Stimulated activated naive CD8-positive, alpha-beta T cell treated with anti-CD3 and anti-CD28 coated beads, Interleukin-15, Interleukin-2, amounts not matched to agents 100 ng/mL and 50 ng/mL, for 24 hours (primary cell): ENCODE measurements at regions not wholly inside any gene's neighbourhood (a gene's known extent, or its start where the extent isn't known, plus 50 kb on each side); places are given as distances from the start of the nearest gene placed in this dataset.

Experiments
- H3K27ac Mint-ChIP-seq: one replicate; pipeline ENCODE4 v1.8.0; 2021; ENCODE audit warnings: mild to moderate bottlenecking, mixed read lengths
- H3K27me3 Mint-ChIP-seq: one replicate; pipeline ENCODE4 v1.8.0; 2021; ENCODE audit warnings: mixed read lengths
- H3K36me3 Mint-ChIP-seq: one replicate; pipeline ENCODE4 v1.8.0; 2021; ENCODE audit warnings: low read depth, mixed read lengths
- H3K4me1 Mint-ChIP-seq: one replicate; pipeline ENCODE4 v1.8.0; 2021; ENCODE audit warnings: low read depth, mixed read lengths
- H3K4me3 Mint-ChIP-seq: one replicate; pipeline ENCODE4 v1.8.0; 2021; ENCODE audit warnings: mild to moderate bottlenecking, mixed read lengths
- H3K9me3 Mint-ChIP-seq: one replicate; pipeline ENCODE4 v1.8.0; 2021; ENCODE audit warnings: mixed read lengths

GRCh38 chr4:130210864-130211263 lies 1114.9 kb downstream of the C4orf33 start:
- H3K4me3 Mint-ChIP-seq, result no peak overlapping the region
- no peaks in the 10 kb centered on the region for H3K27me3 Mint-ChIP-seq
- H3K4me1 Mint-ChIP-seq, result no peaks in the 10 kb centered on the region
- no peaks in the 10 kb centered on the region for H3K36me3 Mint-ChIP-seq
- H3K9me3 Mint-ChIP-seq, result no peaks in the 10 kb centered on the region
- H3K27ac Mint-ChIP-seq, result no peak overlapping the region

- Mint-ChIP-seq H3K36me3 (no peaks in the 10 kb centered on the region), H3K4me1 (no peaks in the 10 kb centered on the region), H3K27me3 (no peaks in the 10 kb centered on the region), H3K9me3 (no peaks in the 10 kb centered on the region), H3K4me3 (no peak overlapping the region), H3K27ac (no peak overlapping the region)
These were observed 1118.3 kb downstream of the C4orf33 start for GRCh38 chr4:130214268-130214667.

GRCh38 chr4:130233377-130234047 lies 1137.6 kb downstream of the C4orf33 start:
- H3K4me3 Mint-ChIP-seq, result no peak overlapping the region
- H3K36me3 Mint-ChIP-seq, result no peaks in the 10 kb centered on the region
- H3K27me3 Mint-ChIP-seq, result no peaks in the 10 kb centered on the region
- H3K9me3 Mint-ChIP-seq, result peaks cover 12% of the 10 kb centered on the region
- H3K27ac Mint-ChIP-seq, result peak overlapping the region; percentile 34
- H3K4me1 Mint-ChIP-seq, result peaks cover 5% of the 10 kb centered on the region

GRCh38 chr4:130238121-130238520 lies 1142.2 kb downstream of the C4orf33 start:
- no peaks in the 10 kb centered on the region for H3K36me3 Mint-ChIP-seq
- H3K4me1 Mint-ChIP-seq, result peaks cover 5% of the 10 kb centered on the region
- no peak overlapping the region for H3K27ac Mint-ChIP-seq
- peaks cover 9% of the 10 kb centered on the region for H3K9me3 Mint-ChIP-seq
- H3K27me3 Mint-ChIP-seq, result no peaks in the 10 kb centered on the region
- no peak overlapping the region for H3K4me3 Mint-ChIP-seq

GRCh38 chr4:130249002-130249401 lies 1153.0 kb downstream of the C4orf33 start:
- Mint-ChIP-seq H3K4me3 (no peak overlapping the region), H3K27ac (no peak overlapping the region), H3K9me3 (peaks cover 4% of the 10 kb centered on the region), H3K27me3 (no peaks in the 10 kb centered on the region), H3K4me1 (no peaks in the 10 kb centered on the region), H3K36me3 (no peaks in the 10 kb centered on the region)

GRCh38 chr4:130257271-130257670 lies 1161.3 kb downstream of the C4orf33 start:
- H3K27me3 Mint-ChIP-seq, result no peaks in the 10 kb centered on the region
- no peaks in the 10 kb centered on the region for H3K36me3 Mint-ChIP-seq
- H3K9me3 Mint-ChIP-seq, result no peaks in the 10 kb centered on the region
- H3K27ac Mint-ChIP-seq, result no peak overlapping the region
- no peak overlapping the region for H3K4me3 Mint-ChIP-seq
- no peaks in the 10 kb centered on the region for H3K4me1 Mint-ChIP-seq

GRCh38 chr4:130266814-130267213 lies 1170.9 kb downstream of the C4orf33 start:
- Mint-ChIP-seq H3K27me3 (no peaks in the 10 kb centered on the region), H3K4me1 (no peaks in the 10 kb centered on the region), H3K27ac (no peak overlapping the region), H3K9me3 (peaks cover 10% of the 10 kb centered on the region), H3K4me3 (no peak overlapping the region), H3K36me3 (no peaks in the 10 kb centered on the region)

- no peaks in the 10 kb centered on the region for H3K27me3 Mint-ChIP-seq
- H3K27ac Mint-ChIP-seq, result no peak overlapping the region
- no peaks in the 10 kb centered on the region for H3K36me3 Mint-ChIP-seq
- peaks cover 10% of the 10 kb centered on the region for H3K9me3 Mint-ChIP-seq
- H3K4me3 Mint-ChIP-seq, result no peak overlapping the region
- H3K4me1 Mint-ChIP-seq, result no peaks in the 10 kb centered on the region
These were observed 1192.6 kb downstream of the C4orf33 start for GRCh38 chr4:130288576-130288975.

GRCh38 chr4:130293692-130294091 lies 1197.7 kb downstream of the C4orf33 start:
- Mint-ChIP-seq H3K27ac (no peak overlapping the region), H3K4me3 (no peak overlapping the region), H3K4me1 (no peaks in the 10 kb centered on the region), H3K9me3 (peaks cover 7% of the 10 kb centered on the region), H3K27me3 (no peaks in the 10 kb centered on the region), H3K36me3 (no peaks in the 10 kb centered on the region)

GRCh38 chr4:130296448-130296847 lies 1200.5 kb downstream of the C4orf33 start:
- H3K4me3 Mint-ChIP-seq, result no peak overlapping the region
- no peaks in the 10 kb centered on the region for H3K27me3 Mint-ChIP-seq
- H3K4me1 Mint-ChIP-seq, result no peaks in the 10 kb centered on the region
- H3K9me3 Mint-ChIP-seq, result peaks cover 17% of the 10 kb centered on the region
- no peaks in the 10 kb centered on the region for H3K36me3 Mint-ChIP-seq
- no peak overlapping the region for H3K27ac Mint-ChIP-seq

GRCh38 chr4:130306566-130306965 lies 1210.6 kb downstream of the C4orf33 start:
- no peak overlapping the region for H3K27ac Mint-ChIP-seq
- H3K4me3 Mint-ChIP-seq, result no peak overlapping the region
- peaks cover 5% of the 10 kb centered on the region for H3K9me3 Mint-ChIP-seq
- H3K27me3 Mint-ChIP-seq, result no peaks in the 10 kb centered on the region
- no peaks in the 10 kb centered on the region for H3K4me1 Mint-ChIP-seq
- no peaks in the 10 kb centered on the region for H3K36me3 Mint-ChIP-seq

- H3K4me1 Mint-ChIP-seq, result no peaks in the 10 kb centered on the region
- no peaks in the 10 kb centered on the region for H3K27me3 Mint-ChIP-seq
- no peak overlapping the region for H3K27ac Mint-ChIP-seq
- no peak overlapping the region for H3K4me3 Mint-ChIP-seq
- H3K9me3 Mint-ChIP-seq, result no peaks in the 10 kb centered on the region
- no peaks in the 10 kb centered on the region for H3K36me3 Mint-ChIP-seq
These were observed 1213.3 kb downstream of the C4orf33 start for GRCh38 chr4:130309221-130309620.

GRCh38 chr4:130322439-130322838 lies 1226.5 kb downstream of the C4orf33 start:
- Mint-ChIP-seq H3K4me3 (no peak overlapping the region), H3K9me3 (peaks cover 3% of the 10 kb centered on the region), H3K27ac (no peak overlapping the region), H3K36me3 (no peaks in the 10 kb centered on the region), H3K27me3 (no peaks in the 10 kb centered on the region), H3K4me1 (no peaks in the 10 kb centered on the region)

GRCh38 chr4:130329036-130329435 lies 1233.1 kb downstream of the C4orf33 start:
- Mint-ChIP-seq H3K27ac (no peak overlapping the region), H3K4me1 (no peaks in the 10 kb centered on the region), H3K36me3 (no peaks in the 10 kb centered on the region), H3K4me3 (no peak overlapping the region), H3K27me3 (no peaks in the 10 kb centered on the region), H3K9me3 (peaks cover 3% of the 10 kb centered on the region)

- Mint-ChIP-seq H3K27ac (no peak overlapping the region), H3K27me3 (no peaks in the 10 kb centered on the region), H3K36me3 (no peaks in the 10 kb centered on the region), H3K9me3 (no peaks in the 10 kb centered on the region), H3K4me1 (no peaks in the 10 kb centered on the region), H3K4me3 (no peak overlapping the region)
These were observed 1237.3 kb downstream of the C4orf33 start for GRCh38 chr4:130333241-130333759.
